ENCODE measurements at regions not wholly inside any gene's neighbourhood (a gene's known extent, or its start where the extent isn't known, plus 50 kb on each side); places are given as distances from the start of the nearest gene placed in this dataset.

DNA sequence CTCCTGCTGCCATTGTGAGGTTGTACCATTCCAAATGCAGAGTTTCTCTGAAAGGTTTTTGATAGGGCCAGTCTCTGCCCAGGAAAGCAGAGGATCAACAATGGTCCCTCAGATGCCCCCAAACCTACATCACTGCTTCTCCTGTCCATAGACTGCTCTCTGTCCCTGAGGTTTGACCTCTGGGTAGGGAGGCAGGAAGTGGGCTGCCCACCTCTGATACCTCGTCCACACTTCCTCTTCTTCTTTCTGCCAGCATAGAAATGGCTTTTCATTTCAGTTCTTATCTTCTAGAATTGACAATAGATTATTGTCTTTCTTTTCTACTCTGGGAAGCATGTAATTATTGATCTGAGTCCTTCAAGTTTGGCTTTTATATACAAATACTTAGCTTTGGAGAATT, 170.6 kb downstream of the TRMT11 start:
- TF ChIP-seq, protein P1, sequence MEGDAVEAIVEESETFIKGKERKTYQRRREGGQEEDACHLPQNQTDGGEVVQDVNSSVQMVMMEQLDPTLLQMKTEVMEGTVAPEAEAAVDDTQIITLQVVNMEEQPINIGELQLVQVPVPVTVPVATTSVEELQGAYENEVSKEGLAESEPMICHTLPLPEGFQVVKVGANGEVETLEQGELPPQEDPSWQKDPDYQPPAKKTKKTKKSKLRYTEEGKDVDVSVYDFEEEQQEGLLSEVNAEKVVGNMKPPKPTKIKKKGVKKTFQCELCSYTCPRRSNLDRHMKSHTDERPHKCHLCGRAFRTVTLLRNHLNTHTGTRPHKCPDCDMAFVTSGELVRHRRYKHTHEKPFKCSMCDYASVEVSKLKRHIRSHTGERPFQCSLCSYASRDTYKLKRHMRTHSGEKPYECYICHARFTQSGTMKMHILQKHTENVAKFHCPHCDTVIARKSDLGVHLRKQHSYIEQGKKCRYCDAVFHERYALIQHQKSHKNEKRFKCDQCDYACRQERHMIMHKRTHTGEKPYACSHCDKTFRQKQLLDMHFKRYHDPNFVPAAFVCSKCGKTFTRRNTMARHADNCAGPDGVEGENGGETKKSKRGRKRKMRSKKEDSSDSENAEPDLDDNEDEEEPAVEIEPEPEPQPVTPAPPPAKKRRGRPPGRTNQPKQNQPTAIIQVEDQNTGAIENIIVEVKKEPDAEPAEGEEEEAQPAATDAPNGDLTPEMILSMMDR (IDR thresholded peaks at IDR 0.05; ENCODE audit: low read depth, low read length, missing input control), result no peak
- TF ChIP-seq HNF4G (IDR thresholded peaks at IDR 0.05) (no peak), RXRA (IDR thresholded peaks at IDR 0.05) (no peak), JUND (IDR thresholded peaks at IDR 0.05) (no peak)
